T-helper 2 cell (primary cell): ENCODE measurements at regions not wholly inside any gene's neighbourhood (a gene's known extent, or its start where the extent isn't known, plus 50 kb on each side); places are given as distances from the start of the nearest gene placed in this dataset.

Experiments used
- DNase-seq, 5 experiments: peaks; one replicate each; pipeline versions ENCODE4 v3.0.0 to v3.0.0-alpha.2; 2012 to 2022

DNA sequence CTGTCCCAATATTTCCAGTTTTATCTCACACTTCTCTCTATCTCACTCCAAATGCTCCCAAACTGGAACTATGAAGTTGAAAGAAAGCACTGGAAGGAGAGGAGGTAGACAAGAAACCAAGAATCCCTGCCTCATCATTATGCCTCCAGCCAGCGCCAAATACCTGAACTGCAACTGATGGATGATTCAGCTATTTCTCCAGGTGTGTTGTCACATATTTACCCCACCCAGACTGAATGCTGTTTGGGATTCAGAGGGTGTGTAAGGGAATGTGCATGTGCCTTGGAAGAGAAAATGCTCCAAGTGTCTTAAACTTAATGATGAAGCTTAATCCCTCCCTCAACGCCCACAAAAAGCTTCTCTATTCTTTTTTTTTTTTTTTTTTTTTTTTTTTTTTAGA, 269.5 kb upstream of the ATP11B start:
- DNase-seq, result no peak

DNA sequence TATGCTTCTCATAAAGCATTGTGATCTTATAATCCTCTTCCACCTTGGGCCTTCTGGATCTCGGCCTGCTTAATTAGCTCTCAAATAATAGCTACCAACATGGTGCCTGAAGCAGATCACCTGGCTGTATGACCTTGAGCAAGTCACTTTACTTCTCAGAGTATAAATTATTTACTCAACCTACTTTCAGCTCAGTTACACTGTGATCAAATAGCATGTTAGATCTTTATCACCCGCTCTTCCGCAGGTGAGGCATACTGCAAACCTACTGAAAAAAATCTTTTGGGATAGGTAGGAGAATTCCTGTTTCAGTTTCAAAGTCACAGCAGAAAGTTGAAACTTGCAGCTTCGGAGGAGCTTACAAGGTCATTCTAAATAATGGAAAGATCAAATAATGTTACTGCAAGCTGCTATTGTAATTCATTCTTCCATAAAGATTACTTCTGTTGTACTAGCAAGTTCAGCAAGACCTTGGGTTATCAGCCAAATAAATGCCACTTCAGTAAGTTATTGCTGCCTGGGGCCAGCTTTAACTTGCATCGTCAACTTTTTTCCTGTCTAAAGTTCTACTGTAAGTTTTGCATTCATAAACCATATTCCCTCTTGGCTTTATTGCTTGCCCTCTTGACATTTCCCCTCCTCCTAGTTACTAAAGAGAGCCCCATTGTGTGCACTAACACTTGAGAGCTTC, 268.4 kb upstream of the ATP11B start:
- no peak for DNase-seq

DNA sequence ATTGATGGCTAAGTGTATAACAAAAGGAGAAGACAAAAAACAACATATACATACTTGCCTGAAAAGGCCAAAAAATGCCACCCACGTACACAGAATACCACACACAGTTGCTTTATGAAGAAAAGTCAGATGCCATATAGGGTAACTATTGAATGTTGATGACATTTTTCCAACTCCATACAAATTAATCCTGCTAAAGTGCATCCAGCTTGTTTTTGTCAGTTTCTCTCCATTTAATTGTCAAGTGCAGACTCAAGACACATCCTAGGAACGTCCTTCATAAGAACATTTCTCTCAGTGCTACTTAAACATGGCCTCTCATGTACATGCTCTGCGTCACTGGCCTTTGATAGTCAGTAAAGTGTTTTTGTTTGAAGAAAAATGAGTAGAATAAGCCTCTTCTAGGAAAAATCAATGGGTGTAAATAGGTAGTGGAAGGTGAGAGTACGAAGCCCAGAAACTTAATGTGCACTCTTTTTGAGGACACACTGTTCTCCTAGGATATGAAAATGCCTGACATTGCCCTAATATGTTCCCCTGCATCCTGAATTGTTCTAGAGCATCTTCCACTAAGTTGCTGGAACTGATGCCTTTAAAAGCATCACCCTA, 267.4 kb upstream of the ATP11B start:
- DNase-seq, result no peak

DNA sequence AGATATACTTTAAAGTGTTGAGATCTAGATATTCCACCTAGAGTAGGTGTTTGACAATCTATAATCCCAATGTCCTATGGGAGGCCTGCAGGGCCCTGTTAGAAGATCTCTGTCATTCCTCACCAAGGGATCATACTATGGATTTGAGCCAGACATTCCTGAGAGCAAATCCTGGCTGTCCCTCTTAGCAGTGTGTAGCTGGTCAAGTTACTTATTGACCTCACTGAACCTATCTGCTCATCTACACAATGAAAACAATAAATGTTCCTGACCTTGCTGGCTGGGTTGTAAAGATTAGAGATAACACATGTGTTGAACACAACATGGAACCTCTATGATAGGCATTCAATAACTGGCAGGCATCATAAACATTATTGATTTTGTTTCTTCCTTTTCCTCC, 265.6 kb upstream of the ATP11B start:
- DNase-seq, result no peak

DNA sequence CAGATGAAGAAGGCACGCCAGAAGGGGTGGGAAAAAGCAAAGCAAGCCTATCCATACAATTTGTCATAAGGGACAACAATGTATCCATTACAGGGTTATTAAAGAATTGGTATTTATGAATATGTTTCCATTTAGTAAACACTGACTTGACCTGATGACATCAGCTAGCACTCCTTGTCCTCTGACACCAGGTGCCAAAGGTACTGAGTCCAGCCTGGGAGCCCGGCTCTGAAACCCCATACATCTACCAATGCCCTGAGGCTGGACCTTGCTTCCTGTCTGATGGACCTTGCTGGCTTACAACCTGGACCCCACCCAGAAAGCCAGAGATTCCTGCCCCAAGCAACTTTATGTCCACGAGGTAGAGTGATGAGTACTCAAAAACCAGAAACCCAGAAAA, 263.0 kb upstream of the ATP11B start:
- no peak for DNase-seq

DNA sequence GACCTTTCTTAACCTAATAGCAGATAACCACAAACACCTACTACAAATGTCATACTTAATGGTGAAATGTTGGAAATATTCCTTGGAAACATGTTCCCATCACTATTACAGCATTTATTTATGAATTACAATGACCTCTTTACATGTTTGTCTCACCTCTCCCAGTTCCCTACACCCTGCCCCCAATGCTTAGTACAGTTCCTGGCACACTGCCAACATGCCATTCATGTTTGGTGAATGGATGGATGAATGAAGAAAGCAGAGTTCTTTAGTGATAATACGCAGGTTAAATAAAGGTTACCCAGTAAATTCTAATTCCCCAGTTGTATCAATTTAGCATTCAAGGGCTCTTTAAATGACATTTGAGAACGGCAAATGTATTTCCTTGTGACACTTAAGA, 259.9 kb upstream of the ATP11B start:
- DNase-seq, result no peak

DNA sequence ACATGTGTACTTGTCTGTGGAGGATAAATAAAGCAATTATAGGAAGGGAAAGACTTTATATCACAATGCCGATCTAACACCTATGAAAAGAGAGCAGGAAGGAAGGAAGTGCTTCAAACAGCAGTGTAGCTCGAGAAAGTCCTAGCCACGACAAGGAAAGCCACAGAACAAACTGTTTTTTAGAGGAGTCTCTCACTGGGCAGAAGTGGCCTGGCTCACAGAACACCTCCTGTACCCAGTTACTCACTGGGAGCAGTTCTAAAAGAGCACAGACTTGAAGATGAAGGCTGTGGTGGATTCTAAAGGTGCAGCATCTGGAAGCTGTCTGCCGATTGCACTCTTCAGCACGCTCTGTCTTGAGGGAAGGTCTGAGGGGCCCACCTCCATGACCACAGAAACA, 248.8 kb upstream of the ATP11B start:
- no peak for DNase-seq

DNA sequence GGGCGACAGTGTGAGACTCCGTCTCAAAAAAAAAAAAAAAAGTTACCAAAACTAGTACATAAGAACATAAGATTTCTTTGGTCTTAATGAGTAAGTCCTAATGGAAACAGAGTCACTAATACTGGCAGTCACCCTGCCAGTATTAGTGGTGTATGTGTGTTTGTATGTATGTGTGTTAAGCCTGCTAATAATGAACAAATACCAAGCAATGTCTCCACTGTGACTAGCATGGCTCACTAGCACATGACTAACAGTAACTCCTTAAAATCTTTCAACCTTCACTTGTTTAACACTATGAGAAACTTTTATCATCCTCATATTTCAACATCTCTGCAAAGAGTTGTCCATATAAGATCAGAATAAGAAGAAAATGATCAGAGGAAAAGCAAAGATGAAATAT, 231.0 kb upstream of the ATP11B start:
- DNase-seq, result no peak

DNA sequence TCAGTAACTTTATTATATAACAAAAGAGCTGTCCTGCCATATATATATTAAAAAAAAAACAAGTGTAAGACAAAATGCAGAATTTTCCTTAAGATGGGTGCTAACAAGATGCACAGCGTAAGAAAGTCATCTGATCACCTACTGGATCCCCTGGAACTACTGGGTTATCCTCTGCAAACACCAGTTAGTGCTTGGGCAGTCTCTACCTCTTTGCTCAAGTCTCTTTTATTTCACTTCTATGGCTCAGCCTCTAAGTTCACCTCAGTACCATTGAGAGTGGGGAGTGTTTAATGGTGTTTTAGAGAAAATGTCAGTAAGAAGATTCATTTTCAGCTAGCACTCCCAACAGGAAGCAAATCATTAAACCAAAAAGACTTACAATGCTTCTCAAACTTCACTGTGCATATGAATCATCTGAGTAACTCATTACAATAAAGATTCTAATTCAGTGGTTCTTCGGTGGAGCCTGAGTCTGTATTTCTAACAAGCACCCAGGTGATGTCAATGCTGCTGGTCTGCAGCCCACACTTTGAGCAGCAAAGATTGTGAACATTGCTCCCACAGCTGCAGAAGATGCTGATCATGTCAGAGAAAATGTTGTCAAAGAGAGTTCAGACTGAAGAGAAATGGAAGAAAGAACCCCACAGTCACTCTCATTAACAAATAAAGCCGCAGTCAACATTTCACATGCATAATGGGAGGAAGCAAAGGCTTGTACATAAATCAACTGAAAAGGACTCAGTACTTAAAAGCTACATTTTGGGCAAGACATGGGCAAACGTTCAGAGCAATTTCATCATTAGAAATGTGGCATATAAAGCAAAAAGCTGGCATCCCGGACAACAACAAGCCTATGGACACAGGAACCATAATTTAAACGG, 227.1 kb upstream of the ATP11B start:
- no peak for DNase-seq

DNA sequence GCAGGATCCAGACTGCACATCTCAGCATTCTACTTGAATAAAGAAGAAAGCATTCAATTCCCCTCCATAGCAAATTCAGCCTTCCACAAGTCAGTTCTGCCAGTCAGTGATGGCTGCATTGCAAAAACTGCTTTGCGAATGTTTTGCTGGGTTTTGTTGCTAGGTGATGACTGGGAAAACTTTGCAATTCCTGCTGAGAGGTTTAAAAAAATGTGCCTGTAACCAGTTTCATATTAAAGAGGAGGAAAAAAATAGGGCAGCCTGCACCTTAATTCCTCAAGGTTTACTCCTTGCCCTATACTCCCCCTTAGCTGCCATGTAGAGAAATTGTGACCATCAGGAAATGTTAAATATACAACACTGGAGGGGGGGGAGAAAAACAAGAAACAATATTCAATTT, 225.6 kb upstream of the ATP11B start:
- DNase-seq, result no peak

DNA sequence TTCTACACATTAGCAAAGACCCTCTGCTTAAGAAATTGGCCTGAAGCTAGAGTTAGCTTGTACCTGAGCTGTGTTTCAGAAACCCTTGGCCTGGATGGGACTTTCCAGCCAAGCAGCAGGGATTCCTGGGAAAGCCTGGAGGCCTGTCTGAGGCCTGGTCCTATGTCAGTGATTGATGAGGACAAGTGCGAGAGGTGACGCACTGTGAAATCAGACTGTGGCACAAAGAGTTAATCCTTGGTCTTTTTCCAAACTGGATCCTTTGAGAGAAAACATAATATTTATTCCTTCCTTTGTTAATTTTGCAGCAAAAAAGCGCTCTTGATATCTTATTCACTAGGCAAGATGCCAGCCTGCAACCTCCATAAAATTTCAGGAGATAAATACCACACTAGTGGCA, 225.0 kb upstream of the ATP11B start:
- no peak for DNase-seq

DNA sequence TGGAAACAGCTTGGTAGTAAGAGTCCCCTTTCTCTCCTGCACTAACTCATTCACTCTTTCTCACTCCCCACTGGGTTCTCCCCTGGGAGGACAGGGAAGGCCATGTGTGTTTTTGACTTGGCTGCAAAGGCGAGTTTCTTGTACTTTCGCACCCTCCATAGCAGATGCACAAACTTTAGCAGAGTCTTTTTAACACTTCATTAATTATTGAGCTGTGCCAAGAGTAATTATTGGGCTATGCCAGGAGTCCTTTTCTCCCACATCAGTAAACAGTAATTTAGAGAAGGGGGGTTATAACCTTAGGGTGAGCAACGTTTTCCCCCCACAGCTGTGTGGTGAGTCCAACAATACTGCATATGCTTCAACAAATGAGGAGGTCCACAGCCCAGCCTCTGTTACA, 224.4 kb upstream of the ATP11B start:
- no peak for DNase-seq

DNA sequence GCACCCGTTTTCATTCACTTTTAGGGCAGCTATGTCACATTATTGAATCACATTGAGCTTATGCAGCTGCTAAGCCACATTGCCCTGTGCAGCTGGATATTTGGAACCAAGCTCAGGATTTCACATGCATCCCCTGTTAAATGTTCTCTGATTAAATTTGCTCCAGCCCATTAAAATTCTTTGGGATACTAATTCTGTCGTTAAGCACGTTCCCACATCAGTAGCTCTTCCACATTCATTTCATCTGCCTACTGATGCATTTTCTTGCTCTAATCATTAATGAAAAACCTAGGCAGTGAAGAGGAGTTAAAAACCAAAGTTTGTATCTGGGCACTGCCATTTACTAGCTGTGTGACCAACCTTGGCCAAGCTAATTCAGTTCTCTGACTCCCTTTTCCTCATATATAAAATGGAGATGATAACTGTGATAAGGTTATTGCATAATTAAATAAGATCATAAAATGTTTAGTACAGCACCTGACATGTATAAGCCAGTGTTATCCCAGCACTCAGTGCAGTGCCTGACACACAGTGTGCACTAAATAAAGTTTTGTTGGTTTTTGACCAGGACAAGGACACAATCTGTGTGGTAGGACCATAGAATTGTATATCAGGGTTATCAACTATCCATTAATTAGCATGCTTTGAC, 222.2 kb upstream of the ATP11B start:
- DNase-seq, result no peak

DNA sequence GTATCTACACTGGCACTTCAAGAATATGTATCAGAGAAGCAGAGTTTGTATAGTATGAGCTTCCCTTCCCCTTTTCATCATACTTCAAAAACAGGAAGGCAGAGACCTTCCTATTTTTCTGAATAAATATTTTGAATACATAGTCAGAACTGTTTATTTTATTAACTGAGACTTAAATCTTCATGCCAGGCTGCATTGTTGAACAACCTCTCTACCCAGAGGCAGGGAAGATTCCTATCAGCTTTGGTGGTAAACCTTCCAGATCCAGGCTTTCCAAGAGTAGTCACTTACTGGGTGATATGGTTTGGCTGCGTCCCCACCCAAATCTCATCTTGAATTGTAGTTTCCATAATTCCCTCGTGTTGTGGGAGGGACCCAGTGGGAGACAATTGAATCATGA, 217.4 kb upstream of the ATP11B start:
- DNase-seq, result no peak

DNA sequence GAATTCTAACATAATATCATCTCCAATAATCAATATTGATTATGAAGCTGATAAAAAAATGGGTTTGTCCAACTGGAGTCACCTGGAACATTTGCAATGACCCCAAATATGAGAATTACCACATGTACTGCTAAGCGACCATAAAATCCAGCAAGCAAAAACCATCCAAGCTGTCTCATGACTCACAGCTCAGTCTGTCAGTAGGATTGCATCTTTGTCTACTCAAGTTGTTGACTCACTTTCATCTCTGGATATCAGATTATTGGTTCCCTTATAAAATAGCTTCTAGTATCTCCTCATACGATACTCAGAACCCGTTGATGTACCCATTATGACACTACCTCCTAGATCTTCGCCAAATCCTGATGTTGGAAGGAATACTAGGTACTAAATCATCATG, 209.8 kb upstream of the ATP11B start:
- no peak for DNase-seq

DNA sequence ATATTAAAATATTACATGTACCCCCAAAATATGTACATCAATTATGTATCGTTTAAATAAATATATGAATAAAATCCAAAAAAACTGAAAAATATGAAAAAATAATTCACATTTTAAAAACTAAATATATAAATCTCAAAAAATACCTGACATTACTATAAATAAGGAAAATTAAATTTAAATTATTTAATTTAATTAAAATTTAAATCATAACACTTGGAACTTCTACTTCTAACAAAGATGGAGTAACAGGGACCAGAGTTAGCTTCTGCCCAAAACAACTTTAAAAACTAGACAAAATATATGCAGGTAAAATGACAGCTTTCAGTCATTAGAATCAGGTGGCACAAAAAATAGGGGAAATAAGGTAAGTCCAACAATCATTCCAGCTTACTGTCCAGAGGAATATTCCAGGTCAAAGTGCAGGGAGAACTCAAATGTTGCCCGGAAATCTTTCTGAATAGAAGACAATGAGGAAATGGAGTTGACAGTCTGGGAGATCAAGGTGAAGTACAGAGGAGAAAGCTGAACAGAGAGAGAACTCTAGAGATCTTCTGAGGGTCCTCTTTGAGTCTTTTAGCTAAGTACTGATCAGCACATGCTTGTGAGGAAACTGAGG, 207.7 kb upstream of the ATP11B start:
- no peak for DNase-seq

DNA sequence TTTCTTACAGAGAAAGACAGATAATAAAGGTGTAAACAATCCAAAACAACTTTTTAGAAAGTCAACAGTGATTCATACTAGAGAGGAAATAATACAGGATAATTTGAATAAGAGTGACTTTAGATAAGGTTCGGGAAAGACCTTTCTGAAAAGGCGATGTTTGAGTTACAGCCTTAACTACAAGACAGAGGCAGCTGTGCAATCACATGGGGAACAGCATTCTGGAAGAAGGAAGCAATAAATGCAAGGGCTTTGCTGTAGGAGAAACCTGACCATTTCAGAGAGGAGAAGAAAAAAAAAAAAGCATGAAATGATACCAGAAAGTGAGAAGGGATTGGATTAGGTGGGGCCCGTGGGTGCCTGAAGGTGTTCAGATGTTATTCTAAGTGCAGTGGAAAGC, 200.6 kb upstream of the ATP11B start:
- DNase-seq, result no peak

DNA sequence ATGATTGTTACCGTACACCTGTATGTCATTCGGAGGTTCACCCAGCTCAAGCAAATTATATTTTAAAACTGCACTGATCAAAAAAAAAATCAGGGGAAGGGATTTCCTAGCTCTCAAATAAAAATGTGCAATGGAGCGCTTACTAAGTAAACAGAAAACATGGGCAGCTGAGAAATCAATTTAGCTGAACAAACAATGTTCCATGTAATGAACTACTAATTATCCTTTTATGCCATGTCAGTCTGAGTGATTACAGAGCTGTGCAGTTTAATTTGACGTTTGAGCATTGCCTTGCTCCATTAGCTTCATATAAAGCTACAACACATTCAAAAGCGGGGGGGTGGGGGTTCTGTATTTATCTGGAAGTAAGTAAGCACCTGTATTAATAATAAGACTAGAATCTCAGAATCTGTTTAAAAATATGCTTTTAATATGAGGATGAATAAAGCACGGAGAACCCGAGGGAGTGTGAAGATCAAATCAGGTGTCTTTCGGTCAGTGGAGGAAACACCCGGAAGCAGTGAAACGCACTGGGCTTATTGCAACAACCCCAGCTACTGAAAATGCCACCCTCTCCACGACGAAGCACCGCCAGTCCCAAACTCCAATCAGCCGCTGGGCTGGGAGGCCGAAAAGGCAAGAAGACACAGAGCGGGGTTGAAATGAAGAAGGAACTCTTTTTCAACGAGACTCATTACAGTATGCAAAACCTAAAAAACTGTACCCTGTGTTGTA, 196.5 kb upstream of the ATP11B start:
- no peak for DNase-seq

DNA sequence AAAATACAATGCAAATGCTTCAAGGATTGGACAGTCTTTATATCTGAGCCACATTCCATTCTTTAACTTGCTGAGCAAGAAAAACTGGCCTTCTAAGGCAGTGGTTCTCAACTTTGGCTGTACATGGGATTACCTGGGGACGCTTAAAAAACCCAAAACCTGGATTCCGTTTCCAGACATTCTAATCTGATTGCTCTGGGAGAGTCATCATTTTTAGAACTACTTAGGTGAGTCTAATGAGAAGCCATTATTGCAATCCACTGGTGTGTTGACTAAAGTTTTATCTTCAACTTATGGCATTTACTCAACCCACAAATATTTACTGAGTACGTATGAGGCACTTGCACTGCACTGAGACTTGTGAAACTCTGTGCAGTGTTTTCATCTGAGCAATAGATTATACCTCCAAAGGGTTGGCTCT, 195.7 kb upstream of the ATP11B start:
- no peak for DNase-seq

DNA sequence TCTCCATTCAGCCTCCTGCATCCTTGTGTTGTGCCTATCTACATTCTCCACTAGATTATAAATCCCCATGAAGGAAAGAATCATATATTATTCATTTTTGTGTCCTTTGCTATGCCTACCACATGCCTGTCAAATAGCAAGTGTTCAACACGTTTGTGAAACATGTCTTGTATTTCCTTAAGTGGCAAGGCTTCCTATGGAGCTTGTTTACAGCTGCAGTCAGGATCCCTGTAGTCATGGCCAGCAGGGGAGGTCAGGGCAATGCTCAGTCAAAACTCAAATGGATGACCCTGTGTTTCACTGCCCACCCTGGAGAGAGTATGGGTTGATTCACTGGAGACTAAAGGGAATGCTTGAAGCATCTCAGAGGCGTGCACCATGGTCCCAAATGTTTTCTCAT, 191.7 kb upstream of the ATP11B start:
- DNase-seq, result no peak

DNA sequence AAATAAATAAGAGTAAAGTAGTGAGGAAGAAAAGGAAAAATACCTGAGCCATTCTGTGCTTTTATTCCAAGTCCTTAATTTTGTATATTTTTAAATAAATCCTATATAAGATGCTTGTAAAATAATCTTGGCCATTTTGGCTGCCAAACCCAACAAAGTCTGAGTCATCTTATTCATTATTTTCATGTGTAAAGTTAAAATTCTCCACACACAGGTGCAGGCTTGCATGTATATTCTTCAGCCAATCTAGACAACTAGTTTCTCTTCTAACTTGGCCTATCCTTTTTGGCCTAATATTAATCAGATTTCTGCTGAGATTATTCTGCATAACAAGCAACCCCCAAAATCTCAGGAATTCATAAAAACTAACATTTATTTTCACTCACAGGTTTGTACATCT, 189.8 kb upstream of the ATP11B start:
- DNase-seq, result no peak

DNA sequence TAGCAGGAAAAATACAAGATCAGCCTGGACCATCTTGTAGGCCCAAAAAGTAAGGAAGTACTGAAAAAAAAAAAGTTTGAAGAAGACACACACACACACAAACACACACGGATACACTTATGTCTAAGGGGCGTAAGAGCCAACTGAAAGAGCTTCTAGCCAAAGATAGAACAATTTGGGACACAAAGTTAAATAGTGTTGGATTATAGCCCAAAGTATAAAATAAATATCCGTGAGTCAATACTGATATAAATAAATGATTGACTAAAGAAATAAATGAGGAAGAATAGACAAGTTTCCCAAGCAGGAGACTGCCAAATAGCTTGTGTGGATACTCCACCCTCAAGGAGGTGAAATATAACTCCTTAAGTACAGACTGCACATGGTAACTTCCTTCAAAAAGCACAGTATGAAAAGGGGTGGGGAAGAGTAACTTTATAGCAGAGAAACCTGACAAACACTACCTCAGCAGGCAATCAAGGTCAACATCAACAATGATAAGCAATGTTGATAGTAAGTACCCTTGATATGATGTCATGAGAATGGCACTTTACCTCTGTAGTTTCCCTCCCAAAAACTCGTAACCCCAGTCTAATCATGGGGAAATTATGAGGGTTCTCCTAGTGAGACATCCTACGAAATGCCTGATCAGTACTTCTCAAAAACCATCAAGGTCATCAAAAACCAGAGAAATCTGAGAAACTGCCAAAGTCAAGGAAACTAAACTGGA, 187.3 kb upstream of the ATP11B start:
- no peak for DNase-seq
